WTC11 (cell line): ENCODE measurements at regions not wholly inside any gene's neighbourhood (a gene's known extent, or its start where the extent isn't known, plus 50 kb on each side); places are given as distances from the start of the nearest gene placed in this dataset.

ENCODE experiments used
- ATAC-seq: fragments of 200-7000 bp; cut with Tn5 transposase; 2 replicates; pipeline ENCODE4 v1.10.0; 2021; ENCODE audit warnings: mild to moderate bottlenecking, moderate library complexity
- CTCF ChIA-PET: fragments of 300-600 bp; sonication (Branson Sonifier 250); formaldehyde crosslinking; loops from one replicate; lab custom pipeline; 2021; ENCODE audit warnings: antibody characterized with exemption; lab: Charles Lee
- POLR2A ChIA-PET: fragments of 350-600 bp; sonication (Branson Sonifier 250); formaldehyde crosslinking; loops from one replicate; lab custom pipeline; 2021; ENCODE audit warnings: antibody characterized with exemption; lab: Charles Lee
- DNase-seq: peaks from one replicate; pipeline ENCODE4 v3.0.0; 2021; ENCODE audit warnings: low spot score
- H3K27ac Mint-ChIP-seq: 2 replicates; pipeline ENCODE4 v1.8.0; 2021; ENCODE audit warnings: mixed read lengths
- H3K27me3 Mint-ChIP-seq: 2 replicates; pipeline ENCODE4 v1.8.0; 2021; ENCODE audit warnings: low read depth, mild to moderate bottlenecking, moderate library complexity, mixed read lengths
- H3K36me3 Mint-ChIP-seq: 2 replicates; pipeline ENCODE4 v1.8.0; 2021; ENCODE audit warnings: mixed read lengths
- H3K4me1 Mint-ChIP-seq: 2 replicates; pipeline ENCODE4 v1.8.0; 2022; ENCODE audit warnings: mixed read lengths
- H3K4me3 Mint-ChIP-seq: 2 replicates; pipeline ENCODE4 v1.8.0; 2021; ENCODE audit warnings: mild to moderate bottlenecking, moderate library complexity, mixed read lengths
- H3K9me3 Mint-ChIP-seq: 2 replicates; pipeline ENCODE4 v1.8.0; 2021; ENCODE audit warnings: mixed read lengths
- FOXP1 ChIP-seq: sonication (generic); formaldehyde crosslinking; IDR thresholded peaks from 2 replicates; pipeline ENCODE4 v1.8.0; 2022; ENCODE audit warnings: missing genetic modification reagents, mild to moderate bottlenecking, moderate library complexity, borderline replicate concordance
- HMGA2 ChIP-seq: fragments of 250-450 bp; sonication (Bioruptor Pico); IDR thresholded peaks from 2 replicates; pipeline ENCODE4 v1.4.0; 2021; ENCODE audit warnings: mild to moderate bottlenecking, moderate library complexity
- RORB ChIP-seq: fragments of 250-450 bp; sonication (Bioruptor Pico); IDR thresholded peaks from 2 replicates; pipeline ENCODE4 v1.9.0; 2021; ENCODE audit warnings: mild to moderate bottlenecking
- SOX15 ChIP-seq: fragments of 250-450 bp; sonication (Bioruptor Pico); IDR thresholded peaks from 2 replicates; pipeline ENCODE4 v1.9.0; 2021; ENCODE audit warnings: mild to moderate bottlenecking
- SP1 ChIP-seq: sonication (generic); formaldehyde crosslinking; conservative IDR thresholded peaks from 2 replicates; pipeline ENCODE4 v1.8.1; 2022; ENCODE audit warnings: missing genetic modification reagents
- ZNF138 ChIP-seq: sonication (generic); formaldehyde crosslinking; conservative IDR thresholded peaks from 2 replicates; pipeline ENCODE4 v1.8.1; 2022; ENCODE audit warnings: mild to moderate bottlenecking, moderate library complexity, missing genetic modification reagents
- ZNF317 ChIP-seq: sonication (generic); formaldehyde crosslinking; IDR thresholded peaks from 2 replicates; pipeline ENCODE4 v1.8.1; 2023; ENCODE audit warnings: low read depth, mild to moderate bottlenecking, moderate library complexity, missing genetic modification reagents, borderline replicate concordance
- TF ChIP-seq, protein P1 (sequence below): sonication (generic); formaldehyde crosslinking; IDR thresholded peaks from 2 replicates; pipeline ENCODE4 v1.8.1; 2022; ENCODE audit warnings: missing genetic modification reagents, borderline replicate concordance
- TF ChIP-seq, protein P2 (sequence below): sonication (generic); formaldehyde crosslinking; conservative IDR thresholded peaks from 2 replicates; pipeline ENCODE4 v1.8.1; 2023; ENCODE audit warnings: mild to moderate bottlenecking, low read depth, missing genetic modification reagents, moderate library complexity
- TF ChIP-seq, protein P3 (sequence below): sonication (generic); formaldehyde crosslinking; IDR thresholded peaks from 2 replicates; pipeline ENCODE4 v1.8.0; 2022; ENCODE audit warnings: mild to moderate bottlenecking, missing genetic modification reagents
- TF ChIP-seq, protein P4 (sequence below): sonication (generic); formaldehyde crosslinking; IDR thresholded peaks from 2 replicates; pipeline ENCODE4 v1.8.1; 2022; ENCODE audit warnings: low read depth, mild to moderate bottlenecking, moderate library complexity, missing genetic modification reagents, borderline replicate concordance
- TF ChIP-seq, protein P5 (sequence below): fragments of 250-450 bp; sonication (Bioruptor Pico); conservative IDR thresholded peaks from 2 replicates; pipeline ENCODE4 v1.9.0; 2021; ENCODE audit warnings: mild to moderate bottlenecking
- TF ChIP-seq, protein P6 (sequence below): fragments of 250-450 bp; sonication (Bioruptor Pico); IDR thresholded peaks from 2 replicates; pipeline ENCODE4 v1.9.0; 2021; ENCODE audit warnings: mild to moderate bottlenecking
- TF ChIP-seq, protein P7 (sequence below): sonication (generic); formaldehyde crosslinking; IDR thresholded peaks from 2 replicates; pipeline ENCODE4 v1.8.0; 2023; ENCODE audit warnings: missing genetic modification reagents, mild to moderate bottlenecking, borderline replicate concordance

DNA sequence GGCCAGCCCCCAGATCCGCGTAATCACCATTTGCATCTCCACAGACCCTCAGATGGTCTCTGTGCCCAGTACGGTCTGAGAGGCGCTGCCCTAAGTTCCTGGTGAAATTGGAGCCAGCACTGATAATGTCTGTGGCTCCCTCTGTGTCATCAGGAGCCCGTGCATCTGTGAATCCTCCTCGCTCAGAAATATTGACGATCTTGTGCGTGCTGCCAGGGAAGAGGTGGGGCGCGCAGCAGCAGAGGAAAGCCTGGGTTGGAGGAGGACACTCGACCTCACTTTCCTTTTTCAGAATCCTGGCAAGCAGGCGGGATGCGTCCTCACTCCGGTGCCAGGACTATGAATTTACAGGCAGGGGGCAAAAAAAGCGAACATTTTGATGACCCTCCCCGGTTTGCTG is 686.1 kb upstream of the SALL3 start:
- POLR2A ChIA-PET, result no interaction called here
- TF ChIP-seq HMGA2 (no peak), ZNF138 (CRISPR knock-in tag) (no peak)
- TF ChIP-seq, protein P1, sequence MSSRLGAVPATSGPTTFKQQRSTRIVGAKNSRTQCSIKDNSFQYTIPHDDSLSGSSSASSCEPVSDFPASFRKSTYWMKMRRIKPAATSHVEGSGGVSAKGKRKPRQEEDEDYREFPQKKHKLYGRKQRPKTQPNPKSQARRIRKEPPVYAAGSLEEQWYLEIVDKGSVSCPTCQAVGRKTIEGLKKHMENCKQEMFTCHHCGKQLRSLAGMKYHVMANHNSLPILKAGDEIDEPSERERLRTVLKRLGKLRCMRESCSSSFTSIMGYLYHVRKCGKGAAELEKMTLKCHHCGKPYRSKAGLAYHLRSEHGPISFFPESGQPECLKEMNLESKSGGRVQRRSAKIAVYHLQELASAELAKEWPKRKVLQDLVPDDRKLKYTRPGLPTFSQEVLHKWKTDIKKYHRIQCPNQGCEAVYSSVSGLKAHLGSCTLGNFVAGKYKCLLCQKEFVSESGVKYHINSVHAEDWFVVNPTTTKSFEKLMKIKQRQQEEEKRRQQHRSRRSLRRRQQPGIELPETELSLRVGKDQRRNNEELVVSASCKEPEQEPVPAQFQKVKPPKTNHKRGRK (CRISPR knock-in tag), result no peak
- Mint-ChIP-seq H3K9me3 (peaks cover 60% of the 10 kb centered on the region), H3K4me1 (peaks cover 22% of the 10 kb centered on the region), H3K36me3 (peaks cover 56% of the 10 kb centered on the region), H3K4me3 (peak overlapping the region; percentile 37; the same call in 1 of the 2 replicates), H3K27me3 (peaks cover 3% of the 10 kb centered on the region), H3K27ac (no peak overlapping the region)
- no peak; the same call in 1 of the 2 replicates for ATAC-seq
- DNase-seq, result no peak
- CTCF ChIA-PET, result no interaction called here

DNA sequence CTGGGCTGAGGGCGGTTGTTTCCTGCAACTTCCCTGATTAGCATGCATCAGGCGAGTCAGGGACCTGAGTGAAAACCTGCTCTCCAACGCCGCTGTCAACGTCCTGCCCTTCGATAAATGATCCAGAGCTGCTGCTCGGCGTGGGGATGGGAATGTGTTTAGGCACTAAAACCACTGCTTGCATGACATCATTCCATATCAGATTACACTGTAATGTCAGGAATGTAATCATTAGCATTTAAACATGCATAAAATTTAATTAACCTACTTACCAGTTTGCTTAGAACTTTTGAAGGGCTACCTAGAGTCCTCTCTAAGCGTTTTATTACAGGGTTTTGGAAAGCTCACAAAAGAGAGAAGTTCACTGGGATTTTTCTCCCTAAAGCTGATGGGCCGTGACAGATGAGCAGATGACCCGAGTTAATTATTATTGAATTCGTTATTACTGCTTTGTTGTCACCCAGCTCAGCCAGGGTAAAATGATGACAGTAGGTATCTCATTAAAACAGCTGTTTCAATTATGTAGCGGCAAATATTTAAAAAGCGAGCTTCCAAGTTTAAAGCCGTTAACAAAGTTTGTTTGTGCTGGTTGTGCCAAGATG is 685.6 kb upstream of the SALL3 start:
- no peaks in the 10 kb centered on the region; the same call in 1 of the 2 replicates for H3K27me3 Mint-ChIP-seq
- peaks cover 22% of the 10 kb centered on the region for H3K4me1 Mint-ChIP-seq
- peaks cover 59% of the 10 kb centered on the region for H3K9me3 Mint-ChIP-seq
- DNase-seq (no peak), ATAC-seq (peak; percentile 38)
- H3K36me3 Mint-ChIP-seq, result peaks cover 54% of the 10 kb centered on the region
- POLR2A ChIA-PET, result no interaction called here
- H3K4me3 Mint-ChIP-seq, result 0 out of 2 replicates have a peak overlapping the region, but pooled peaks have one; percentile 37
- TF ChIP-seq RORB (CRISPR knock-in tag) (no peak), SOX15 (CRISPR knock-in tag) (no peak), FOXP1 (CRISPR knock-in tag) (no peak), SP1 (CRISPR knock-in tag) (no peak)
- TF ChIP-seq, protein P1 (CRISPR knock-in tag), result no peak
- TF ChIP-seq, protein P2, sequence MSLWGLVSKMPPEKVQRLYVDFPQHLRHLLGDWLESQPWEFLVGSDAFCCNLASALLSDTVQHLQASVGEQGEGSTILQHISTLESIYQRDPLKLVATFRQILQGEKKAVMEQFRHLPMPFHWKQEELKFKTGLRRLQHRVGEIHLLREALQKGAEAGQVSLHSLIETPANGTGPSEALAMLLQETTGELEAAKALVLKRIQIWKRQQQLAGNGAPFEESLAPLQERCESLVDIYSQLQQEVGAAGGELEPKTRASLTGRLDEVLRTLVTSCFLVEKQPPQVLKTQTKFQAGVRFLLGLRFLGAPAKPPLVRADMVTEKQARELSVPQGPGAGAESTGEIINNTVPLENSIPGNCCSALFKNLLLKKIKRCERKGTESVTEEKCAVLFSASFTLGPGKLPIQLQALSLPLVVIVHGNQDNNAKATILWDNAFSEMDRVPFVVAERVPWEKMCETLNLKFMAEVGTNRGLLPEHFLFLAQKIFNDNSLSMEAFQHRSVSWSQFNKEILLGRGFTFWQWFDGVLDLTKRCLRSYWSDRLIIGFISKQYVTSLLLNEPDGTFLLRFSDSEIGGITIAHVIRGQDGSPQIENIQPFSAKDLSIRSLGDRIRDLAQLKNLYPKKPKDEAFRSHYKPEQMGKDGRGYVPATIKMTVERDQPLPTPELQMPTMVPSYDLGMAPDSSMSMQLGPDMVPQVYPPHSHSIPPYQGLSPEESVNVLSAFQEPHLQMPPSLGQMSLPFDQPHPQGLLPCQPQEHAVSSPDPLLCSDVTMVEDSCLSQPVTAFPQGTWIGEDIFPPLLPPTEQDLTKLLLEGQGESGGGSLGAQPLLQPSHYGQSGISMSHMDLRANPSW, result no peak
- TF ChIP-seq, protein P3, sequence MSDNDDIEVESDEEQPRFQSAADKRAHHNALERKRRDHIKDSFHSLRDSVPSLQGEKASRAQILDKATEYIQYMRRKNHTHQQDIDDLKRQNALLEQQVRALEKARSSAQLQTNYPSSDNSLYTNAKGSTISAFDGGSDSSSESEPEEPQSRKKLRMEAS (CRISPR knock-in tag), result no peak
- no peak overlapping the region for H3K27ac Mint-ChIP-seq
- CTCF ChIA-PET, result no interaction called here

DNA sequence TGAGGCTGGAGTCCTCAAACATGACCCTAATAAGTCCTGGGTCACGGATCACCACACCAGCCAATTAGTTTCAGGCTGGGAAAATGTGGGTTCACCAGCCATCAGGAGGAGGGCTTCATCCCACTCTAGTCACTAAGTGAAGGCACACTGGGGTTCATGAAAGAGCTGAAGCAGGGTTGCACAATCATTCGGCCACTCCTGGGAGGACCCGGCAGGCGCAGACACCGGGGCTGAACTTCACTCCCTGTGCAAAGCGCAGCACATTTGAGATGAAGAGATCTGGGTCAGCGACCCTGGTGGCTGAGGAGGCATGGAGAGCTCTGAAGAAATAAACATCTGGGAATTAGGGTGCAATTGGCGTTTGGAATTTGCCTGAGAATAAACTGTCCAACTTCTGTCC is 684.4 kb upstream of the SALL3 start:
- peaks cover 46% of the 10 kb centered on the region for H3K36me3 Mint-ChIP-seq
- ChIA-PET CTCF (no interaction called here), POLR2A (no interaction called here)
- peaks cover 22% of the 10 kb centered on the region for H3K4me1 Mint-ChIP-seq
- H3K27ac Mint-ChIP-seq, result no peak overlapping the region
- H3K27me3 Mint-ChIP-seq, result no peaks in the 10 kb centered on the region; the same call in 1 of the 2 replicates
- H3K4me3 Mint-ChIP-seq, result no peak overlapping the region
- TF ChIP-seq, protein P4, sequence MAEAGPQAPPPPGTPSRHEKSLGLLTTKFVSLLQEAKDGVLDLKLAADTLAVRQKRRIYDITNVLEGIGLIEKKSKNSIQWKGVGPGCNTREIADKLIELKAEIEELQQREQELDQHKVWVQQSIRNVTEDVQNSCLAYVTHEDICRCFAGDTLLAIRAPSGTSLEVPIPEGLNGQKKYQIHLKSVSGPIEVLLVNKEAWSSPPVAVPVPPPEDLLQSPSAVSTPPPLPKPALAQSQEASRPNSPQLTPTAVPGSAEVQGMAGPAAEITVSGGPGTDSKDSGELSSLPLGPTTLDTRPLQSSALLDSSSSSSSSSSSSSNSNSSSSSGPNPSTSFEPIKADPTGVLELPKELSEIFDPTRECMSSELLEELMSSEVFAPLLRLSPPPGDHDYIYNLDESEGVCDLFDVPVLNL (CRISPR knock-in tag), result no peak
- TF ChIP-seq ZNF317, result no peak
- TF ChIP-seq, protein P5, sequence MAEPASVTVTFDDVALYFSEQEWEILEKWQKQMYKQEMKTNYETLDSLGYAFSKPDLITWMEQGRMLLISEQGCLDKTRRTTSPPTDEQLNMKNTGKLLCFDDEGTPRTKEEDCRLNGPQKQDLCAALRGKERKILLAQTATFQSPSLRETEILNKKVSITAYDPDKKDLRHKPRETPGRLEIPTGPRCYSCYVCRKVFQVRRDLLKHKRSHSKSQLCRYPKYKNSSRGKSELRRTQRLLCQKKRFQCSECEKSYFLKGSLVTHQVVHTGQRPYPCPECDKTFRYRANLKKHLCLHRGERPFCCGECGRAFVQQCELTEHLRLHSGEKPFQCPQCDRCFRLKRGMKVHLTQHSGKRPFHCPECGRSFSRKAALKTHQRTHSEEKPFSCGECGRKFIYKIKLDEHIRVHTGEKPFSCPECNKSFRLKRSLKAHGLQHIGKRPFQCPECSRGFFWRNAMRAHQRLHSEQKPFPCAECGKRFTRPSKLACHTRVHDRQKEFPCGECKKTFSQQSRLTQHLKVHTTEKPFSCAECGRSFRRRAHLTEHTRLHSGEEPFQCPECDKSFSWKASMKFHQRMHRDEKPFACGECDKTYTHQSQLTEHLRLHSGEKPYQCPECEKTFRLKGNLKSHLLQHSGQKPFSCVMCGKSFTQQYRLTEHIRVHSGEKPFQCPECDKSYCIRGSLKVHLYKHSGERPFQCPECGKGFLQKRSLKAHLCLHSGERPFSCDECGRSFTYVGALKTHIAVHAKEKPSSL (CRISPR knock-in tag), result no peak
- TF ChIP-seq, protein P6, sequence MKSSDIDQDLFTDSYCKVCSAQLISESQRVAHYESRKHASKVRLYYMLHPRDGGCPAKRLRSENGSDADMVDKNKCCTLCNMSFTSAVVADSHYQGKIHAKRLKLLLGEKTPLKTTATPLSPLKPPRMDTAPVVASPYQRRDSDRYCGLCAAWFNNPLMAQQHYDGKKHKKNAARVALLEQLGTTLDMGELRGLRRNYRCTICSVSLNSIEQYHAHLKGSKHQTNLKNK (CRISPR knock-in tag), result no peak
- TF ChIP-seq, protein P7, sequence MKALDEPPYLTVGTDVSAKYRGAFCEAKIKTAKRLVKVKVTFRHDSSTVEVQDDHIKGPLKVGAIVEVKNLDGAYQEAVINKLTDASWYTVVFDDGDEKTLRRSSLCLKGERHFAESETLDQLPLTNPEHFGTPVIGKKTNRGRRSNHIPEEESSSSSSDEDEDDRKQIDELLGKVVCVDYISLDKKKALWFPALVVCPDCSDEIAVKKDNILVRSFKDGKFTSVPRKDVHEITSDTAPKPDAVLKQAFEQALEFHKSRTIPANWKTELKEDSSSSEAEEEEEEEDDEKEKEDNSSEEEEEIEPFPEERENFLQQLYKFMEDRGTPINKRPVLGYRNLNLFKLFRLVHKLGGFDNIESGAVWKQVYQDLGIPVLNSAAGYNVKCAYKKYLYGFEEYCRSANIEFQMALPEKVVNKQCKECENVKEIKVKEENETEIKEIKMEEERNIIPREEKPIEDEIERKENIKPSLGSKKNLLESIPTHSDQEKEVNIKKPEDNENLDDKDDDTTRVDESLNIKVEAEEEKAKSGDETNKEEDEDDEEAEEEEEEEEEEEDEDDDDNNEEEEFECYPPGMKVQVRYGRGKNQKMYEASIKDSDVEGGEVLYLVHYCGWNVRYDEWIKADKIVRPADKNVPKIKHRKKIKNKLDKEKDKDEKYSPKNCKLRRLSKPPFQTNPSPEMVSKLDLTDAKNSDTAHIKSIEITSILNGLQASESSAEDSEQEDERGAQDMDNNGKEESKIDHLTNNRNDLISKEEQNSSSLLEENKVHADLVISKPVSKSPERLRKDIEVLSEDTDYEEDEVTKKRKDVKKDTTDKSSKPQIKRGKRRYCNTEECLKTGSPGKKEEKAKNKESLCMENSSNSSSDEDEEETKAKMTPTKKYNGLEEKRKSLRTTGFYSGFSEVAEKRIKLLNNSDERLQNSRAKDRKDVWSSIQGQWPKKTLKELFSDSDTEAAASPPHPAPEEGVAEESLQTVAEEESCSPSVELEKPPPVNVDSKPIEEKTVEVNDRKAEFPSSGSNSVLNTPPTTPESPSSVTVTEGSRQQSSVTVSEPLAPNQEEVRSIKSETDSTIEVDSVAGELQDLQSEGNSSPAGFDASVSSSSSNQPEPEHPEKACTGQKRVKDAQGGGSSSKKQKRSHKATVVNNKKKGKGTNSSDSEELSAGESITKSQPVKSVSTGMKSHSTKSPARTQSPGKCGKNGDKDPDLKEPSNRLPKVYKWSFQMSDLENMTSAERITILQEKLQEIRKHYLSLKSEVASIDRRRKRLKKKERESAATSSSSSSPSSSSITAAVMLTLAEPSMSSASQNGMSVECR (CRISPR knock-in tag), result no peak
- H3K9me3 Mint-ChIP-seq, result peaks cover 53% of the 10 kb centered on the region
- ATAC-seq, result no peak
- DNase-seq, result no peak
